Fibroblast of skin of scalp (primary cell): ENCODE measurements at regions not wholly inside any gene's neighbourhood (a gene's known extent, or its start where the extent isn't known, plus 50 kb on each side); places are given as distances from the start of the nearest gene placed in this dataset.
"Not testable (repeated sequence)": the region's sequence is repeated elsewhere in the genome, so short reads cannot be mapped to it uniquely, and the experiment has no call there.

ENCODE experiments used
- DNase-seq: peaks from one replicate; pipeline ENCODE4 v3.0.0-alpha.2; 2013

DNA sequence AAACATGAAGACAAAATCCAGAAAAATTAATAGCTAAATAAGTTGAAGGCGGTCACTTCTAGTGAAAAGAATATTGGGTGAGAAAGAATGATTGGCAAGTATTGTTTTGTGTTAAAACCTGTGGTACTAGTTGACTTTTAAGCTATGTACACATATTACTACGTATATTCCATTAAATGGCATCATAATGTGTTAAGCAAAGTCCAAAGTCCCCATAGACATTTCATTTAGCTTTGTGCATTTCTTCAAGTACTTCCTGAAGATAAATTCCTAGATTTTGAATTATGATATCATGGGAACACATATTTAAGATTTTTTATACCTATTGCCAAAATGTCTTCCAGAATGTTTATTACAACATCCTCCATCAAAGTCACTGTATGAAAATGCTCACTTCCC is 272.7 kb upstream of the IRAK1BP1 start:
- peak; percentile 32 for DNase-seq

GRCh38 chr6:78597966-78598365 is 269.4 kb upstream of the IRAK1BP1 start:
- DNase-seq = no peak

- DNase-seq = peak; percentile 99
Observed at GRCh38 chr6:78598966-78599365, 268.4 kb upstream of the IRAK1BP1 start.

DNA sequence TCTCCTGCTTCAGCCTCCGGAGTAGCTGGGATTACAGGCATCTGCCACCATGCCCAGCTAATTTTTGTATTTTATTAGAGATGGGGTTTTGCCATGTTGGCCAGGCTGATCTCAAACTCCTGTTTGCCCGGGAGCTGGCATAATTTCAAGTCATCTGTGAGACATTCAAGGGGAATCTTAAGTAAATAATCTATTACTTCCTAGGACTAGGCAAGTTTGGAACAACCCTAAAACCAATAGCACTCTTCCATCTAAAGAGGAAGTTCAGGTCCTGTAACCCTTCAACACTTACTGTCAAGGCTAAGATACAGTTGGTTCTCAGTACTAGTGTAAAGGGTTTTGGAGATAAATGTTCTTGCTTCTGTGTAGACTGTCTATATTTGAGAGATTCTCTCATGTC is 267.8 kb upstream of the IRAK1BP1 start:
- DNase-seq = peak; percentile 61

DNA sequence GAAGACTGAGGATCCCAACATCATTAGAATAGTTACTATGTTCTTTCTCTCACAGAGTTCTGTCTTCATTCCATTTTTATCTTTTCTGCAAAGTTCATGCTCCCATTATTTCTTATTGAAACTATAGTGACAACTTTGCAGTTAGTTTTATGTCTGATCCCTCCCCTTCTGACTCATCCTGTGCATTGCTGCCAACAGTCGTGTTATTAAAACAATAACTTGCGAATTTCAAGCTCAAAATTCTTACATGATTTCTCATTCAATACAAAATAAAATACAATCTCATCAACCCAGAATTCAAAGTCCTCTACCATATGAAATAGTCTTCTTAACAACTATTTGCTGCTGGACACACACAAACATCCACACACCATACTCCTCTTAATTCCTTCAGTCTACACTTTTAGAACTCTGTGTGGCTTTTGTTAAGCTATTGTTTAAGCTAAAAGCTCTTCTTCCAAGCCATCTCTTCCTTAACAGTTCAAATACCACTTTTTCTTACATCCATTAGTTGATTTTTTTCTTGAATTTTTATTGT is 261.4 kb upstream of the IRAK1BP1 start:
- DNase-seq = peak; percentile 92

GRCh38 chr6:78607189-78607588 is 260.2 kb upstream of the IRAK1BP1 start:
- peak; percentile 80 for DNase-seq

- no peak for DNase-seq
Observed at GRCh38 chr6:78611102-78611620, 256.2 kb upstream of the IRAK1BP1 start.

- no peak for DNase-seq
Observed at GRCh38 chr6:78611886-78612480, 255.4 kb upstream of the IRAK1BP1 start.

GRCh38 chr6:78614961-78615360 is 252.4 kb upstream of the IRAK1BP1 start:
- DNase-seq = no peak

- DNase-seq = no peak
Observed at GRCh38 chr6:78615430-78615904, 251.9 kb upstream of the IRAK1BP1 start.

GRCh38 chr6:78618970-78619369 is 248.4 kb upstream of the IRAK1BP1 start:
- DNase-seq = no peak

DNA sequence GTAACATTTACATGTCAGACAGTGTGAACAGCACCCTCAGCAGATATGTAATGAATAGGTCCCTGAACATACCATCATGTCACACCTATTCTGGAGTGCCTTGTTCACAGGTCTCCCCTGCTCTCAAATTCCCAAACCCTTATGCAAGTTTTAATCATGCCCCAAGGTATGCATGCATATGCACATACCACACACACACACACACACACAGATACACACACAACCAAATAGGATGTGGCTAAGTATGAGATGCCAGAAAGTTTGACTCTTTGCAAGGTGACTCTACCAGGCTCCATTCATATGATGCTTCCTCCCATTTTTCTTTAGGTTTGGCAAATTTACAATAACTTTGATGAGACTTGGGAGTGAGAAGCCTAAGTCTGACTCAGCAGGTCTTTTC is 243.8 kb upstream of the IRAK1BP1 start:
- DNase-seq = no peak

GRCh38 chr6:78629154-78629721 is 238.1 kb upstream of the IRAK1BP1 start:
- peak; percentile 69 for DNase-seq

GRCh38 chr6:78629836-78630235 is 237.5 kb upstream of the IRAK1BP1 start:
- DNase-seq = no peak

- DNase-seq = no peak
Observed at GRCh38 chr6:78631976-78632375, 235.4 kb upstream of the IRAK1BP1 start.

GRCh38 chr6:78639111-78640110 is 227.9 kb upstream of the IRAK1BP1 start:
- DNase-seq = no peak

DNA sequence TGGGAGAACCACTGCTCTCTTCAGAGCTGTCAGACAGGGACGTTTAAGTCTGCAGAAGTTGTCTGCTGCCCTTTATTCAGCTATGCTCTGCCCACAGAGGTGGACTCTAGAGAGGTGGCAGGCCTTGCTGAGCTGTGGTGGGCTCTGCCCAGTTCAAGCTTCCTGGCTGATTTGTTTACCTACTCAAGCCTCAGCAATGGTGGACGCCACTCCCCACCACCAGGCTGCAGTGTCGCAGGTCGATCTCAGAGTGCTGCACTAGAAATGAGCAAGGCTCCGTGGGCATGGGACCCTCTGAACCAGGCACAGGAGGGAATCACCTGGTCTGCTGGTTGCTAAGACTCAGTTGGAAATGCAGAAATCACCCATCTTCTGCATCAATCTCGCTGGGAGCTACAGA is 223.4 kb upstream of the IRAK1BP1 start:
- DNase-seq = not testable (repeated sequence)

- DNase-seq = not testable (repeated sequence)
Observed at GRCh38 chr6:78646542-78647415, 220.6 kb upstream of the IRAK1BP1 start.

GRCh38 chr6:78665819-78666218 is 201.5 kb upstream of the IRAK1BP1 start:
- not testable (repeated sequence) for DNase-seq

DNA sequence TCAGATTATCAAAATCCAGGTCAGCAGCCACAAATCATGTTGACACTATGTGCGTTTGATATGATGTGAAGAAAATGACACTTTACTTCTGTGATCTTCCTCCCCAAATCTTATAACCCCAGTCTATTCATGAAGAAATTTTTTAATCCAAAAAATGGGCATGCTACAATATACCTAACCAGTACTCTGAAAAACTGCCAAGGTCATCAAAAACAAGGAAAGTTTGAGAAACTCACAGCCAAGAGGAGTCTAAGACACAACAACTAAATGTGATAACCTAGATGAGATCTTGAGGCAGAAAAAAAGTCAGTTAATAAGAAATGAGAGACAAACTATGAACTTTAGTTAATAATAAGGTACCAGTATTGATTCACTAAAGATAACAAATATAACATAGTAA is 200.6 kb upstream of the IRAK1BP1 start:
- no peak for DNase-seq

- DNase-seq = no peak
Observed at GRCh38 chr6:78670156-78670555, 197.2 kb upstream of the IRAK1BP1 start.

DNA sequence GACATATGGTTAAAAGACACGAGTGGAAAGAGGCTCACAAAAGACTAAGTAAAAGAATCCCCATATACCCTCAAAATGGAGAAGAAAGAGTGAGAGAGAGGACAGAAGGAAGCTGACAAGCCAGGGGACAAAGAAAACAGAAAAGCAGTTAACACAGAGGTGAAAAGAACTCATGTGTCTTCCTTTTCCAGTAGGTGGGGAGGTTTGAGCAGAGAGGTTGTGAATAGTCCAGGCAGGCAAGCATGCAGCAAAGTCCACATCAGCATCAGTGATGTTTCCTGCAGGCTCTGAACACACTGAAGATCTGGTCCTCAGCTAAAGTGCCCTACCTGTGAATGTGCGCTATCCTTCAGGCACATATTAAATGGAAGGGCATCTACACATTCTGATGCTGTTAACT is 196.5 kb upstream of the IRAK1BP1 start:
- DNase-seq = no peak
